Epithelial cell of esophagus (primary cell): ENCODE measurements at regions not wholly inside any gene's neighbourhood (a gene's known extent, or its start where the extent isn't known, plus 50 kb on each side); places are given as distances from the start of the nearest gene placed in this dataset.

ENCODE experiments used
- DNase-seq: peaks from one replicate; pipeline ENCODE4 v3.0.0; 2010; ENCODE audit warnings: low read depth
- H3K4me3 ChIP-seq: 2 replicates; pipeline ENCODE4 v1.5.1; 2011; ENCODE audit warnings: mild to moderate bottlenecking, low read length, control low read depth
- TF ChIP-seq, protein P1 (sequence below): IDR thresholded peaks from 2 replicates; pipeline ENCODE4 v1.5.1; 2011; ENCODE audit warnings: low read depth, mild to moderate bottlenecking, low read length, control low read depth, inconsistent platforms; ENCODE audit not compliant: insufficient read depth; ENCODE audit errors: missing control alignments

DNA sequence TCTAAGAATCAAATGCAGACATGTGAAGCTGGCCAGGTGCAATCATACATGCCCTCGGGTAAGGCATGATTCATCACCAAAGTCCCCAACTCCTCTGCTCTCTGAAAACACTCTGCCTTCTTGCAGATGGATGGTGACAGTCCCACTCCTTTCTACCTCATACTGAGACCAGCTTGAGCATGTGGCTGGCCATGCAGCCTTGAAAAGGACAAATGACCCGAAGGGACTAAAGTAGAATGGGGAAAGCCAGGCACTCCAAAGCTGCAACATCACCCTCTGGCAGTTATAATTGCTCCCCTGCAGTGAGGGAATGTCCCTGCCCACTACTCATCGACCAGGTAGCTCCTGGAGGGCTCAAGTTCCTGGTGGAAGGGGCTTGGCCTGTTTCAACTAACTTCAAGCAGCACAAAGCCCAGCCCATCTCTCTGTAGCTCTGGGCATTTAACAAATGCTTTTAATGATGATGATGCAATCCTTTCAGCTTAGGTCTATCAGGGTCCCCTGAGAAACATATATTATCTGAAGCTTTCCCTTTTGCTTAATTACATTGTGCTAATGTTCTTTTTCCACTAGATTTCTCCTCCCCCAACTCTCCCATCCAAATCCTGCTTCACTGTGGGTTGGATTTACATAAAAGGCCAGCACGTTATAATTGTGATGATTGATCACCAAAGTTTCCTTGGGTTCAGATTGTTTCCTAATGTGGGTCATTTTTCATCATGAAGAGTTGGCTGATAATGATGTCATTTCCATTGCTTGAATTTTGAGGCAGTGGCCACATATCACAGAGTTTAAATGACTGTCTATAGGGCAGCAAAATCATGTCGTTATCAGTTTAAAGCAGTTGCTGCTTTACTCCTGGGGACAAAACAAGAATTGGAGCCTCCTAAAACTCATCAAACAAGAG lies 436.5 kb upstream of the SLC30A5 start:
- TF ChIP-seq, protein P1, sequence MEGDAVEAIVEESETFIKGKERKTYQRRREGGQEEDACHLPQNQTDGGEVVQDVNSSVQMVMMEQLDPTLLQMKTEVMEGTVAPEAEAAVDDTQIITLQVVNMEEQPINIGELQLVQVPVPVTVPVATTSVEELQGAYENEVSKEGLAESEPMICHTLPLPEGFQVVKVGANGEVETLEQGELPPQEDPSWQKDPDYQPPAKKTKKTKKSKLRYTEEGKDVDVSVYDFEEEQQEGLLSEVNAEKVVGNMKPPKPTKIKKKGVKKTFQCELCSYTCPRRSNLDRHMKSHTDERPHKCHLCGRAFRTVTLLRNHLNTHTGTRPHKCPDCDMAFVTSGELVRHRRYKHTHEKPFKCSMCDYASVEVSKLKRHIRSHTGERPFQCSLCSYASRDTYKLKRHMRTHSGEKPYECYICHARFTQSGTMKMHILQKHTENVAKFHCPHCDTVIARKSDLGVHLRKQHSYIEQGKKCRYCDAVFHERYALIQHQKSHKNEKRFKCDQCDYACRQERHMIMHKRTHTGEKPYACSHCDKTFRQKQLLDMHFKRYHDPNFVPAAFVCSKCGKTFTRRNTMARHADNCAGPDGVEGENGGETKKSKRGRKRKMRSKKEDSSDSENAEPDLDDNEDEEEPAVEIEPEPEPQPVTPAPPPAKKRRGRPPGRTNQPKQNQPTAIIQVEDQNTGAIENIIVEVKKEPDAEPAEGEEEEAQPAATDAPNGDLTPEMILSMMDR = no peak
- H3K4me3 ChIP-seq = no peak overlapping the region
- DNase-seq = peak; percentile 56

DNA sequence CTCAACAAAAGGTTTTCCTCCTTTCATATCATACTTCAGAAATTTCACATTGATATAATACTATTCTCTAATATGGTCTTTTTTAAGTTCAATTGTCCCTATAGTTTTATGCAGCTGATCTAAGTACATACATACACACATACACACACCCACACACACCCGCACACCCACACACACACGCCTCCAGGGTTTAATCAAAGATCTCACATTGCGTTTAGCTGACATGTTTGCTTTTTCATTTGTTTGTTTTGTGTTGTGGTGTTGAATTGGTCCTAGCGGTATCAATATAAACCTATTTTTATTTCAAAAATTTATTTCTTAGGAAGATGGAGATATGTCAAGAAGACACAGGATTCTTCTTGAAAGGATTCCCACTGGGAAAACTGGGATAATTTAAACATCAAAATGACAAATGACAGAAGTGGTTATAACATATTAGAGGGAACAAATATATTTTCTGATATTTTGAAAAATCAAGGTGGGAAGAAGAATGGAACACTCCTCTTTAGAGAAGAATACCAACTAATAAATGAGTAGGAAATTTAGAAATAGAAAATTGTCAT lies 434.9 kb upstream of the SLC30A5 start:
- TF ChIP-seq, protein P1 = no peak
- no peak for DNase-seq
- H3K4me3 ChIP-seq = no peak overlapping the region

DNA sequence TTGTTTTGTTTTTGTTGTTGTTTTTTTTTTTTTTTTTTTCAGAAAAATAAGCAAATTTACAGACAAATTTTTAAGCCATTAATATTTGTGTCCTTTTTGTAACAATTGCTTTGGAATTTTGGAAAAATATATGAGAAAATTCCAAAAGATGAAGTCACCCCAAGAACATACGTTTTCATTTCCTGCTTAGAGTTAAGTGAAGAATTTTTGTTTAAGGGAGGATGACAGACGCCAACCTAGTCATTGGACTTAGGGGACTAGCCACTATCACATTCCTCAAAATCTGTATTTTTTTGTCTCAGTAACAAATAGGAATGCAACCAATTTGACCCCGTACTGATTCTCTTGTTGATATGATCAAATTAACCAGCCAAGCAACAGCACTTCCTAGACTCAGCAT lies 433.9 kb upstream of the SLC30A5 start:
- DNase-seq = no peak
- TF ChIP-seq, protein P1 = no peak
- H3K4me3 ChIP-seq = no peak overlapping the region

DNA sequence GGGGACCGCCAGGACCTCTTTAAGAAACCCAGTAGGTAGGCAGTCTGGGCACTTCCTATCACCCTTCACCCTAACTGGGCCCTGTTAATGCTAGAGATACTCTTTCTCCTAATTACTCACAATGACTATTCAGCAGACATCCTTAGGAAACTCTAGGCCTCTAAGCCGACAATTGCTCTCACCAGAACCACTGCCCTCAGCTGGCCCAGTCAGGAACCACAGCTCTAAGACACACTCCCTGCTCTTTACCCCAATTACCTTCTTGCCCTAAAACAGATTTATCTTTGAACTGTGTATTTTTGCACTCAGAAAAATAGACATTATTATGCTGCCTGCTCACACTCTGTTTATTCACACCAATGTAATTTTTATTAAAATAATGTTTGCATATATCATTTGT lies 432.6 kb upstream of the SLC30A5 start:
- H3K4me3 ChIP-seq = no peak overlapping the region
- DNase-seq = peak; percentile 62
- TF ChIP-seq, protein P1 = peak; percentile 64

DNA sequence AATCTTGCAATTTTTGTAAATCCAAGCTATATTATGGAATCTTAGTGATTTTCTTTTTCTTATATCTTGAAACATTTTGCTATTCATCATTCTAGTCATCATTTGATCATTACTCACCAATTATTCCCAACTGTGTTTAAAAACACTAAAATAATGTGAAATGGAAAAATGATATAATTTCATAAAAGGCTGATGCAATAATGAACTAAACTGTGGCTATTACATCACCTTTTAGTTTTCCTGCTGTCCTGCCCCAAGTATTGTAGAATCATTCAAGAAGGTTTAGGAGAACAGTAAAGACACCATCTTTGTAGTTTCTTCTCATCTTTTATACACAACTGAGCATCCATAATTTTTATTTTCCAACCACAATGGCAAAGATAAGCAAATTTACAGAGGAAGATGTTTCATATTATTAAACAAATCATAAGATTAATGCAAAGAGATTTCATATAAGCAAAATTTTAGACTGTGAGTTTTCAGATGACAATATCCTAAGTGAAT lies 431.0 kb upstream of the SLC30A5 start:
- H3K4me3 ChIP-seq = no peak overlapping the region
- DNase-seq = no peak
- TF ChIP-seq, protein P1 = no peak

DNA sequence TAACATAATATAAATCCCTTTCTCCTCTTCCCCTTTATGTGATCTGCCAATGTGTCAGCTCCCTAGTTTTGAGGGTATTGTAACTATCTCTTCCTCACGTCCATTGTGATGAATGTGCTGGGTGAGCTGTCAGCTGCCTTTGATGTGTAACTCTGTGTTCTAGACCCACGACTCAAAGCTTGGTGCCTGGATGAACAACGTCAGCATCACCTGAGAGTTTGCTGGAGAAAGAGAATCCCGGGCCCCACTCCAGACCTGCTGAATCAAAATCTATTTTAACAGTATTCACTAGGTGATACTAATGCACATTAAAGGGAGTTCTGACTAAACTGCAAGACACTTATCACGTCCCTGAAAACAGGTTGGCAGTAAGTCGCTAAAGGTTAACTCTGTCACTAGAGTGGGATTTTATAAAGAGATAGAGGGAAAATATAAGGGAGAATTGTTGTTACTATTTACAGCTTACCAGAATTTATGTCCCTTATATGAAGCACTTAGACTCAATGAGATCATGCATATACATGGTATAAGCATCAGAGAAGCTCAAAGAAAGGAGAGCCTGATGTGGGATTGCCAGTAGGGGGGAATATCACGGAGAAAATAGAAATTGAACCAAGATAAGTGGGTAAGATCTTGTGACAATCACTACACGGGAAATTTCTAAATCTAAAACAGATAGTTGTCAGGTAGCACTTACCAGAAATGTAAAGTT lies 423.8 kb upstream of the SLC30A5 start:
- TF ChIP-seq, protein P1 = no peak
- DNase-seq = no peak
- no peak overlapping the region for H3K4me3 ChIP-seq
